Kasumi-1 (cell line): ENCODE measurements at regions not wholly inside any gene's neighbourhood (a gene's known extent, or its start where the extent isn't known, plus 50 kb on each side); places are given as distances from the start of the nearest gene placed in this dataset.

Experiments used
- DNase-seq, 2 experiments: peaks; one replicate each; lab custom pipeline; 2025; lab: John Stamatoyannopoulos, UW

- no peak for DNase-seq
Observed at GRCh38 chr5:125604104-125604503, 819.1 kb upstream of the GRAMD2B start.

- peak; percentile 70 for DNase-seq
Observed at GRCh38 chr5:125607018-125607417, 816.2 kb upstream of the GRAMD2B start.

GRCh38 chr5:125609011-125609410 lies 814.2 kb upstream of the GRAMD2B start:
- no peak for DNase-seq

GRCh38 chr5:125610892-125611291 lies 812.3 kb upstream of the GRAMD2B start:
- no peak for DNase-seq

GRCh38 chr5:125611541-125611940 lies 811.7 kb upstream of the GRAMD2B start:
- no peak for DNase-seq

GRCh38 chr5:125612181-125612721 lies 811.0 kb upstream of the GRAMD2B start:
- no peak for DNase-seq

- no peak for DNase-seq
Observed at GRCh38 chr5:125612776-125613175, 810.4 kb upstream of the GRAMD2B start.

- no peak for DNase-seq
Observed at GRCh38 chr5:125630237-125630636, 793.0 kb upstream of the GRAMD2B start.

GRCh38 chr5:125633523-125633922 lies 789.7 kb upstream of the GRAMD2B start:
- no peak for DNase-seq

GRCh38 chr5:125634216-125634835 lies 788.9 kb upstream of the GRAMD2B start:
- no peak for DNase-seq

- no peak for DNase-seq
Observed at GRCh38 chr5:125639858-125640257, 783.4 kb upstream of the GRAMD2B start.

- DNase-seq, result no peak
Observed at GRCh38 chr5:125652761-125653160, 770.4 kb upstream of the GRAMD2B start.

- no peak for DNase-seq
Observed at GRCh38 chr5:125654392-125654791, 768.8 kb upstream of the GRAMD2B start.

GRCh38 chr5:125655156-125655555 lies 768.1 kb upstream of the GRAMD2B start:
- DNase-seq, result no peak

- no peak for DNase-seq
Observed at GRCh38 chr5:125657936-125658335, 765.3 kb upstream of the GRAMD2B start.

- DNase-seq, result no peak
Observed at GRCh38 chr5:125659316-125660023, 763.7 kb upstream of the GRAMD2B start.

GRCh38 chr5:125660231-125660895 lies 762.8 kb upstream of the GRAMD2B start:
- DNase-seq, result no peak

GRCh38 chr5:125661584-125661983 lies 761.6 kb upstream of the GRAMD2B start:
- DNase-seq, result no peak

GRCh38 chr5:125668884-125669283 lies 754.3 kb upstream of the GRAMD2B start:
- no peak for DNase-seq

- no peak for DNase-seq
Observed at GRCh38 chr5:125673359-125673950, 749.8 kb upstream of the GRAMD2B start.

GRCh38 chr5:125679522-125679921 lies 743.7 kb upstream of the GRAMD2B start:
- no peak for DNase-seq

GRCh38 chr5:125683669-125684068 lies 739.5 kb upstream of the GRAMD2B start:
- DNase-seq, result no peak

- no peak for DNase-seq
Observed at GRCh38 chr5:125685771-125686170, 737.4 kb upstream of the GRAMD2B start.
